GM23338 (cell line): ENCODE measurements at regions not wholly inside any gene's neighbourhood (a gene's known extent, or its start where the extent isn't known, plus 50 kb on each side); places are given as distances from the start of the nearest gene placed in this dataset.

Experiments
- ATAC-seq: fragments of 200-7000 bp; cut with Tn5 transposase; 3 replicates; pipeline ENCODE4 v1.9.1; 2020
- DNase-seq: peaks from one replicate; pipeline ENCODE4 v3.0.0-alpha.2; 2015; ENCODE audit warnings: low spot score
- H2AFZ ChIP-seq: fragments of 200-600 bp; sonication (generic); 2 replicates; pipeline ENCODE4 v1.8.0; 2016; ENCODE audit warnings: antibody characterized with exemption, mild to moderate bottlenecking, moderate library complexity
- H3F3A ChIP-seq: fragments of 200-600 bp; sonication (generic); replicated peaks from 2 replicates; pipeline ENCODE4 v1.8.0; 2017; ENCODE audit warnings: antibody characterized with exemption, mixed run types, low read depth
- H3K27ac ChIP-seq: fragments of 200-600 bp; sonication (generic); 2 replicates; pipeline ENCODE4 v1.6.1; 2016; ENCODE audit warnings: low read depth
- H3K27me3 ChIP-seq: fragments of 200-600 bp; sonication (generic); 2 replicates; pipeline ENCODE4 v1.8.0; 2016; ENCODE audit warnings: mild to moderate bottlenecking, mixed run types, moderate library complexity; ENCODE audit not compliant: insufficient read depth
- H3K36me3 ChIP-seq: fragments of 200-600 bp; sonication (generic); 2 replicates; pipeline ENCODE4 v1.8.0; 2016; ENCODE audit warnings: mild to moderate bottlenecking; ENCODE audit not compliant: insufficient read depth
- H3K4me1 ChIP-seq: fragments of 200-600 bp; sonication (generic); 2 replicates; pipeline ENCODE4 v1.8.0; 2016; ENCODE audit warnings: mild to moderate bottlenecking, moderate library complexity; ENCODE audit not compliant: insufficient read depth
- H3K4me2 ChIP-seq: fragments of 200-600 bp; sonication (generic); 2 replicates; pipeline ENCODE4 v1.7.1; 2017; ENCODE audit warnings: mixed run types
- H3K4me3 ChIP-seq: fragments of 200-600 bp; sonication (generic); 2 replicates; pipeline ENCODE4 v1.6.1; 2016; ENCODE audit warnings: mixed run types
- H3K79me2 ChIP-seq: fragments of 200-600 bp; sonication (generic); replicated peaks from 2 replicates; pipeline ENCODE4 v1.8.0; 2017; ENCODE audit warnings: mild to moderate bottlenecking; ENCODE audit not compliant: insufficient read depth
- H3K9me2 ChIP-seq: fragments of 200-600 bp; sonication (generic); 2 replicates; pipeline ENCODE4 v1.8.0; 2017; ENCODE audit not compliant: insufficient read depth
- H4K20me1 ChIP-seq: fragments of 200-600 bp; sonication (generic); replicated peaks from 2 replicates; pipeline ENCODE4 v1.8.0; 2017; ENCODE audit warnings: mild to moderate bottlenecking; ENCODE audit not compliant: insufficient read depth
- H3K27ac Mint-ChIP-seq: 2 replicates; pipeline ENCODE4 v1.8.0; 2020; ENCODE audit warnings: inconsistent platforms, mild to moderate bottlenecking, moderate library complexity, mixed read lengths
- H3K27me3 Mint-ChIP-seq: 3 replicates; pipeline ENCODE4 v1.8.0; 2022; ENCODE audit warnings: low read depth, mild to moderate bottlenecking, moderate library complexity, mixed read lengths, inconsistent platforms; ENCODE audit not compliant: insufficient read depth, poor library complexity
- H3K36me3 Mint-ChIP-seq: 3 replicates; pipeline ENCODE4 v1.8.0; 2021; ENCODE audit warnings: low read depth, mild to moderate bottlenecking, inconsistent platforms, moderate library complexity, mixed read lengths
- H3K4me1 Mint-ChIP-seq: 3 replicates; pipeline ENCODE4 v1.8.0; 2020; ENCODE audit warnings: mild to moderate bottlenecking, inconsistent platforms, mixed read lengths
- H3K4me3 Mint-ChIP-seq: 3 replicates; pipeline ENCODE4 v1.8.0; 2021; ENCODE audit warnings: moderate library complexity, mild to moderate bottlenecking, inconsistent platforms, mixed read lengths
- H3K9me3 Mint-ChIP-seq: 3 replicates; pipeline ENCODE4 v1.8.0; 2020; ENCODE audit warnings: moderate library complexity, mild to moderate bottlenecking, inconsistent platforms, mixed read lengths
- CREB1 ChIP-seq: fragments of 250-450 bp; sonication (Bioruptor Pico); IDR thresholded peaks from 2 replicates; pipeline ENCODE4 v1.5.0; 2020; ENCODE audit warnings: low read depth, mild to moderate bottlenecking, moderate library complexity
- CTCF ChIP-seq, 2 experiments: fragments of 200-600 bp in 1 of 2; sonication (generic) in 1 of 2; conservative IDR thresholded peaks; 2 replicates each; pipeline versions ENCODE4 v1.5.1 to v1.6.1; 2016 to 2017; ENCODE audit warnings: antibody characterized with exemption in 2 of 2, low read depth in 2 of 2, mild to moderate bottlenecking in 2 of 2, moderate library complexity in 1 of 2
- EZH2 ChIP-seq: fragments of 200-600 bp; sonication (generic); IDR thresholded peaks from one replicate; pipeline ENCODE4 v1.8.0; 2017; ENCODE audit warnings: antibody characterized with exemption, mild to moderate bottlenecking, low read depth; ENCODE audit not compliant: unreplicated experiment
- EZH2phosphoT487 ChIP-seq: fragments of 200-600 bp; sonication (generic); IDR thresholded peaks from one replicate; pipeline ENCODE4 v1.8.1; 2018; ENCODE audit warnings: antibody characterized with exemption; ENCODE audit not compliant: unreplicated experiment
- JUNB ChIP-seq: IDR thresholded peaks from one replicate; pipeline ENCODE4 v1.6.1; 2016; ENCODE audit warnings: antibody characterized with exemption; ENCODE audit not compliant: unreplicated experiment
- NANOG ChIP-seq: IDR thresholded peaks from 2 replicates; pipeline ENCODE4 v1.6.1; 2016; ENCODE audit warnings: antibody characterized with exemption, borderline replicate concordance
- POLR2AphosphoS5 ChIP-seq: IDR thresholded peaks from 2 replicates; pipeline ENCODE4 v1.6.1; 2016; ENCODE audit warnings: antibody characterized with exemption, low read depth
- REST ChIP-seq: IDR thresholded peaks from one replicate; pipeline ENCODE4 v1.6.1; 2018; ENCODE audit warnings: antibody characterized with exemption; ENCODE audit not compliant: unreplicated experiment
- STAT1 ChIP-seq: IDR thresholded peaks from one replicate; pipeline ENCODE4 v1.6.1; 2016; ENCODE audit warnings: antibody characterized with exemption; ENCODE audit not compliant: unreplicated experiment
- ZNF114 ChIP-seq: fragments of 250-450 bp; sonication (Bioruptor Pico); IDR thresholded peaks from 2 replicates; pipeline ENCODE4 v1.5.0; 2020; ENCODE audit warnings: mild to moderate bottlenecking, moderate library complexity
- ZNF331 ChIP-seq: fragments of 250-450 bp; sonication (Bioruptor Pico); IDR thresholded peaks from 2 replicates; pipeline ENCODE4 v1.5.0; 2020; ENCODE audit warnings: low read depth, mild to moderate bottlenecking, moderate library complexity
- ZNF462 ChIP-seq: fragments of 250-450 bp; sonication (Bioruptor Pico); IDR thresholded peaks from 2 replicates; pipeline ENCODE4 v1.5.0; 2020; ENCODE audit warnings: mild to moderate bottlenecking, moderate library complexity

DNA sequence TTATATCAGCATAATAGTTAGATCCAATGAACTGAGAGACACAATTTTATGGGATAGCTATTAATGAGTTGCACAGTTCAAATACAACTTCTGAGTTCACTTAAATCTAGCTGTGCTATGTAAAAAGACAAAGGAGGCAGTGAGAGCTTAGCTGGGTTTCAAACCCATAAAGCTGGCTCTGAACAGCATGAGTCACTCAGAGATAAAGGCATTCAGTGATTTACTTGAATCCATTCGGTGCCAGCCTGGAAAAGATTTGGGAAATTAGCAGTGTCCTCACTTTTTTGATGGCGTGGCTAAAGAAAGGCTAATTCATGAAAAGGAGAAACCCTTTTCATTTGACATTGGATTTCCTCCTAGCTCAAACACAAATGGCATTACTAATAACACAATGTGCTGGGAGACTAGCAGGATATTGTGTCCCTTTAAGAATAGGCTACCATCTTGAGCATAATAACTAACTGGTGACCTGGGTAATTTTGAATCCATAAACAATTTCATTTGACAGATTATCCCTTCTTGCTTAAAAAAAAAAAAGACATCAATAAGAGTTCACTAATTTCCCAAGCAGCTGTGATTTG is 98.4 kb upstream of the NEUROD1 start:
- H3K4me1 Mint-ChIP-seq: peaks cover 16% of the 10 kb centered on the region
- no peak for ATAC-seq
- peaks cover 3% of the 10 kb centered on the region for H3K27me3 Mint-ChIP-seq
- H3K4me2 ChIP-seq: no peak overlapping the region
- no peaks in the 10 kb centered on the region for H4K20me1 ChIP-seq
- no peaks in the 10 kb centered on the region for H3K9me3 Mint-ChIP-seq
- no peak overlapping the region for H3K27ac ChIP-seq
- H3K4me3 ChIP-seq: no peak overlapping the region
- 0 out of 2 replicates have a peak, but pooled peaks cover 6% of the 10 kb centered on the region for H3K4me1 ChIP-seq
- no peak overlapping the region for H2AFZ ChIP-seq
- no peaks in the 10 kb centered on the region for H3K27me3 ChIP-seq
- no peak overlapping the region for H3K4me3 Mint-ChIP-seq
- TF ChIP-seq POLR2AphosphoS5 (no peak), ZNF114 (CRISPR knock-in tag) (no peak), EZH2 (no peak), ZNF331 (CRISPR knock-in tag) (no peak), REST (no peak), STAT1 (no peak), CTCF (conservative IDR thresholded peaks at IDR 0.05; ENCODE audit: low read depth in 2 of 2) (no peak), JUNB (no peak), ZNF462 (CRISPR knock-in tag) (no peak), NANOG (no peak), CREB1 (CRISPR knock-in tag) (no peak), EZH2phosphoT487 (no peak)
- no peaks in the 10 kb centered on the region for H3F3A ChIP-seq
- H3K27ac Mint-ChIP-seq: no peak overlapping the region
- no peaks in the 10 kb centered on the region for H3K36me3 Mint-ChIP-seq
- no peaks in the 10 kb centered on the region for H3K36me3 ChIP-seq
- no peaks in the 10 kb centered on the region for H3K79me2 ChIP-seq
- DNase-seq: no peak
- H3K9me2 ChIP-seq: 0 out of 2 replicates have a peak, but pooled peaks cover 11% of the 10 kb centered on the region
